Psoas muscle (tissue), 7 donors: ENCODE measurements at regions not wholly inside any gene's neighbourhood (a gene's known extent, or its start where the extent isn't known, plus 50 kb on each side); places are given as distances from the start of the nearest gene placed in this dataset.
A peak's percentile ranks its signal among the peaks of the same experiment; 100 is the strongest.

Experiments used
- ATAC-seq, 4 donors: fragments of 200-7000 bp; cut with Tn5 transposase; one replicate each; pipeline ENCODE4 v1.9.1; 2020; ENCODE audit warnings: moderate library complexity in 3 of 4, mild to moderate bottlenecking in 2 of 4
- DNase-seq, 2 donors: peaks; one replicate each; pipeline ENCODE4 v3.0.0-alpha.2; 2020
- H3K27ac ChIP-seq: fragments of 200-600 bp; one replicate; pipeline ENCODE4 v1.8.0; 2022
- H3K27me3 ChIP-seq, 3 donors: fragments of 200-600 bp in 1 of 3; one replicate each; pipeline versions ENCODE4 v1.6.1 to v1.8.0; 2013 to 2022; ENCODE audit warnings: low read length in 2 of 3, mild to moderate bottlenecking in 2 of 3, moderate library complexity in 1 of 3; ENCODE audit not compliant: insufficient read depth in 3 of 3
- H3K36me3 ChIP-seq, 2 donors: fragments of 200-600 bp in 1 of 2; one replicate each; pipeline versions ENCODE4 v1.6.1 to v1.8.0; 2013 to 2022; ENCODE audit warnings: low read depth in 1 of 2, mild to moderate bottlenecking in 1 of 2, moderate library complexity in 1 of 2; ENCODE audit not compliant: insufficient read depth in 1 of 2
- H3K4me1 ChIP-seq: fragments of 200-600 bp; one replicate; pipeline ENCODE4 v1.8.0; 2022
- H3K4me3 ChIP-seq: fragments of 200-600 bp; one replicate; pipeline ENCODE4 v1.8.0; 2022; ENCODE audit warnings: mild to moderate bottlenecking
- H3K9me3 ChIP-seq: fragments of 200-600 bp; one replicate; pipeline ENCODE4 v1.8.0; 2022
- CTCF ChIP-seq: fragments of 200-600 bp; IDR thresholded peaks from one replicate; pipeline ENCODE4 v1.8.0; 2022; ENCODE audit warnings: antibody characterized with exemption
- WGBS, 3 donors: extraction: QIAGEN DNeasy Blood & Tissue Kit; methylation state at CpG; one replicate each; pipeline versions ENCODE4 v1.1.6 to v1.1.7; 2013; 5-methylcytosine and 5-hydroxymethylcytosine counted together
- intact Hi-C, 2 donors: fragments of 100-400 bp; cut with DNase I; formaldehyde crosslinking; loops; one replicate each; pipeline versions ENCODE4 v1.11.0 to v1.14.2; 2022
- donor health status: healthy with polysubstance abuse.
- donor health status: DM: no; HTN: no; CAD: no; lungs with moderate emphysema.
- donor health status: Bipolar disorder and iron deficiency.
- donor health status: healthy.
- donor health status: DM: yes; HTN: yes; CAD: no.
- donor health status: DM: no; HTN: no; CAD: no.
- donor health status: DM: yes; HTN: yes; CAD: no.

GRCh38 chr16:7921345-7921744, 588.7 kb downstream of the RBFOX1 start:
- intact Hi-C loops, result no loop called here
- Histone ChIP-seq H3K4me1 (no peaks in the 10 kb centered on the region), H3K27me3 (no peaks in the 10 kb centered on the region), H3K36me3 (no peaks in the 10 kb centered on the region), H3K27ac (no peak overlapping the region), H3K4me3 (no peak overlapping the region), H3K9me3 (no peaks in the 10 kb centered on the region)
- peak in 1 of 4 donors; percentile 49 for ATAC-seq
- DNase-seq, result no peak
- WGBS, 3 donors, result 29 to 33% (median 31%) methylated on average over 4 of the region's 4 CpGs
- TF ChIP-seq CTCF, result no peak

GRCh38 chr16:7919782-7920181, 587.1 kb downstream of the RBFOX1 start:
- ATAC-seq, result no peak

GRCh38 chr16:7914748-7915147, 582.1 kb downstream of the RBFOX1 start:
- Histone ChIP-seq H3K27ac (no peak overlapping the region), H3K27me3 (no peaks in the 10 kb centered on the region), H3K36me3 (no peaks in the 10 kb centered on the region), H3K4me1 (no peaks in the 10 kb centered on the region), H3K9me3 (no peaks in the 10 kb centered on the region), H3K4me3 (no peak overlapping the region)
- ATAC-seq (no peak), DNase-seq (no peak)
- intact Hi-C loops, result no loop called here
- TF ChIP-seq CTCF, result no peak

More at GRCh38 chr16:7919782-7920181, 587.1 kb downstream of the RBFOX1 start:
- no peak for DNase-seq
- H3K27ac ChIP-seq, result no peak overlapping the region
- WGBS, 3 donors, result 90 to 98% (median 94%) methylated on average over 2 of the region's 2 CpGs
- no peaks in the 10 kb centered on the region for H3K27me3 ChIP-seq
- intact Hi-C loops, result no loop called here
- H3K9me3 ChIP-seq, result no peaks in the 10 kb centered on the region
- H3K4me1 ChIP-seq, result no peaks in the 10 kb centered on the region
- no peaks in the 10 kb centered on the region for H3K36me3 ChIP-seq
- no peak overlapping the region for H3K4me3 ChIP-seq
- TF ChIP-seq CTCF, result no peak

- Histone ChIP-seq H3K9me3 (no peaks in the 10 kb centered on the region), H3K4me3 (no peak overlapping the region), H3K36me3 (no peaks in the 10 kb centered on the region), H3K27ac (no peak overlapping the region), H3K4me1 (no peaks in the 10 kb centered on the region), H3K27me3 (no peaks in the 10 kb centered on the region)
- ATAC-seq (no peak), DNase-seq (no peak)
- no peak for TF ChIP-seq CTCF
- WGBS, 3 donors, result 89 to 94% (median 90%) methylated on average over 3 of the region's 3 CpGs
- intact Hi-C loops, result no loop called here
Observed at GRCh38 chr16:7912132-7912531, 579.5 kb downstream of the RBFOX1 start.

GRCh38 chr16:7910116-7910515, 577.5 kb downstream of the RBFOX1 start:
- ATAC-seq, result no peak
- intact Hi-C loops, result no loop called here
- WGBS, 3 donors, result 53 to 67% (median 65%) methylated on average over 7 of the region's 7 CpGs
- H3K4me1 ChIP-seq, result no peaks in the 10 kb centered on the region
- no peak overlapping the region for H3K27ac ChIP-seq
- H3K27me3 ChIP-seq, result no peaks in the 10 kb centered on the region
- no peak for DNase-seq
- TF ChIP-seq CTCF, result no peak
- H3K9me3 ChIP-seq, result no peaks in the 10 kb centered on the region
- no peaks in the 10 kb centered on the region for H3K36me3 ChIP-seq
- no peak overlapping the region for H3K4me3 ChIP-seq
